ENCODE measurements at regions not wholly inside any gene's neighbourhood (a gene's known extent, or its start where the extent isn't known, plus 50 kb on each side); places are given as distances from the start of the nearest gene placed in this dataset.
"Not testable (repeated sequence)": the region's sequence is repeated elsewhere in the genome, so short reads cannot be mapped to it uniquely, and the experiment has no call there.

DNA sequence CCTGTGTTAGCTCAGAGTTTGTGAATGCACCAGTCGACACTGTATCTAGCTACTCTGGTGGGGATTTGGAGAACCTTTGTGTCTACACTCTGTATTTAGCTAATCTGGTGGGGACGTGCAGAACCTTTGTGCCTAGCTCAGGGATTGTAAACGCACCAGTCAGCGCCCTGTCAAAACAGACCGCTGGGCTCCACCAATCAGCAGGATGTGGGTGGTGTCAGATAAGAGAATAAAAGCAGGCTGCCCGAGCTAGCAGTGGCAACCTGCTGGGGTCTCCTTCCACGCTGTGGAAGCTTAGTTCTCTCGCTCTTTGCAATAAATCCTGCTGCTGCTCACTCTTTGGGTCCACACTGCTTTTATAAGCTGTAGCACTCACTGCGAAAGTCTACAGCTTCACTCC, 324.2 kb downstream of the RAD51AP2 start:
- H3K9me2 ChIP-seq (replicated peaks; ENCODE audit: insufficient read depth, low read length) = no peaks in the 10 kb centered on the region
- H4K20me1 ChIP-seq (ENCODE audit: low read depth, low read length) = no peaks in the 10 kb centered on the region
- H3K4me3 ChIP-seq (ENCODE audit: insufficient read depth, low read length, poor library complexity, severe bottlenecking) = no peak overlapping the region
- no peak overlapping the region for H3K4me2 ChIP-seq (ENCODE audit: low read depth, low read length, poor library complexity, severe bottlenecking)
- H3K27ac ChIP-seq (ENCODE audit: low read depth, low read length) = no peak overlapping the region
- no peaks in the 10 kb centered on the region for H3K79me2 ChIP-seq (ENCODE audit: insufficient read depth, low read length)
- H3K9me3 ChIP-seq (ENCODE audit: insufficient read depth, low read length) = no peaks in the 10 kb centered on the region
- no peak overlapping the region for H2AFZ ChIP-seq (ENCODE audit: low read depth, low read length, severe bottlenecking)
- no peaks in the 10 kb centered on the region for H3F3A ChIP-seq (ENCODE audit: insufficient read depth)
- no peak for TF ChIP-seq EZH2phosphoT487 (conservative IDR thresholded peaks at IDR 0.05; ENCODE audit: low read length)
- TF ChIP-seq, protein P1, sequence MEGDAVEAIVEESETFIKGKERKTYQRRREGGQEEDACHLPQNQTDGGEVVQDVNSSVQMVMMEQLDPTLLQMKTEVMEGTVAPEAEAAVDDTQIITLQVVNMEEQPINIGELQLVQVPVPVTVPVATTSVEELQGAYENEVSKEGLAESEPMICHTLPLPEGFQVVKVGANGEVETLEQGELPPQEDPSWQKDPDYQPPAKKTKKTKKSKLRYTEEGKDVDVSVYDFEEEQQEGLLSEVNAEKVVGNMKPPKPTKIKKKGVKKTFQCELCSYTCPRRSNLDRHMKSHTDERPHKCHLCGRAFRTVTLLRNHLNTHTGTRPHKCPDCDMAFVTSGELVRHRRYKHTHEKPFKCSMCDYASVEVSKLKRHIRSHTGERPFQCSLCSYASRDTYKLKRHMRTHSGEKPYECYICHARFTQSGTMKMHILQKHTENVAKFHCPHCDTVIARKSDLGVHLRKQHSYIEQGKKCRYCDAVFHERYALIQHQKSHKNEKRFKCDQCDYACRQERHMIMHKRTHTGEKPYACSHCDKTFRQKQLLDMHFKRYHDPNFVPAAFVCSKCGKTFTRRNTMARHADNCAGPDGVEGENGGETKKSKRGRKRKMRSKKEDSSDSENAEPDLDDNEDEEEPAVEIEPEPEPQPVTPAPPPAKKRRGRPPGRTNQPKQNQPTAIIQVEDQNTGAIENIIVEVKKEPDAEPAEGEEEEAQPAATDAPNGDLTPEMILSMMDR (IDR thresholded peaks at IDR 0.05; ENCODE audit: insufficient read depth, low read length, poor library complexity, severe bottlenecking) = no peak
- no peaks in the 10 kb centered on the region for H3K27me3 ChIP-seq (ENCODE audit: low read length)
- H3K36me3 ChIP-seq (ENCODE audit: low read length) = no peaks in the 10 kb centered on the region
- H3K9ac ChIP-seq (ENCODE audit: low read length) = no peak overlapping the region

DNA sequence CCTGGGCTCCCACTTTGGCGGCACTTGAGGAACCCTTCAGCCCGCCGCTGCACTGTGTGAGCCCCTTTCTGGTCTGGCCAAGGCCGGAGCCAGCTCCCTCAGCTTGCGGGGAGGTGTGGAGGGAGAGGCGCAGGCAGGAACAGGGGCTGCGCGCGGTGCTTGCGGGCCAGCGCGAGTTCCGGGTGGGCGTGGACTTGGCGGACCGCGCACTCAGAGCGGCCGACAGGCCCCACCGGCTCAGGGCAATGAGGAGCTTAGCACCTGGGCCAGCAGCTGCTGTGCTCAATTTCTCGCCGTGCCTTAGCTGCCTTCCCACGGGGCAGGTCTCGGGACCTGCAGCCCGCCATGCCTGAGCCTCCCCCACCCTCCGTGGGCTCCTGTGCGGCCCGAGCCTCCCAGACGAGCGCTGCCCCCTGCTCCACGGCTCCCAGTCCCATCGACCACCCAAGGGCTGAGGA, 324.8 kb downstream of the RAD51AP2 start:
- not testable (repeated sequence) for H3K9ac ChIP-seq (ENCODE audit: low read length); H2AFZ ChIP-seq (ENCODE audit: low read depth, low read length, severe bottlenecking); H3K9me3 ChIP-seq (ENCODE audit: insufficient read depth, low read length); H3K4me2 ChIP-seq (ENCODE audit: low read depth, low read length, poor library complexity, severe bottlenecking); H3K79me2 ChIP-seq (ENCODE audit: insufficient read depth, low read length); H3F3A ChIP-seq (ENCODE audit: insufficient read depth); H3K27ac ChIP-seq (ENCODE audit: low read depth, low read length); H3K4me3 ChIP-seq (ENCODE audit: insufficient read depth, low read length, poor library complexity, severe bottlenecking); H3K27me3 ChIP-seq (ENCODE audit: low read length); H3K36me3 ChIP-seq (ENCODE audit: low read length); H4K20me1 ChIP-seq (ENCODE audit: low read depth, low read length); H3K9me2 ChIP-seq (replicated peaks; ENCODE audit: insufficient read depth, low read length)

DNA sequence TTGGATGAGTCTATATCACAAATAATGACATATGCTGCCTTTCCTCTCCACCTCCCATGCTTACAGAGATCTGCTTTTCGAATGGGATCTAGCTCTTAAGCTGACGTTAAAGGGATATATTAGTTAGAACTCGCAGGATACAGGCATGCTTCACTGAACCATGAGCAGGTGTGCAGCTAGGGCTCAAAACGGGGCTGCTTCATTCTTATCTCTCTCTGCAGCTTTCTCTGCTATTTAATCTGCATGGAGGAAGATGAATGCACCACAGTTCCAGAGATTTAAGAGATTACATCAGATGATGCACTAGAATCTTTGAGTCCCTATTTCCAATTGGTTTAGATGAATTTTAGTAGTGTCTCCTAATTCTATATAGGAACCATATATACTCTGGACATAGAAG, 327.0 kb downstream of the RAD51AP2 start:
- Histone ChIP-seq H3K4me3 (ENCODE audit: insufficient read depth, low read length, poor library complexity, severe bottlenecking) (no peak overlapping the region), H2AFZ (ENCODE audit: low read depth, low read length, severe bottlenecking) (no peak overlapping the region), H3K9me2 (replicated peaks; ENCODE audit: insufficient read depth, low read length) (no peaks in the 10 kb centered on the region), H4K20me1 (ENCODE audit: low read depth, low read length) (no peaks in the 10 kb centered on the region), H3K27ac (ENCODE audit: low read depth, low read length) (no peak overlapping the region), H3F3A (ENCODE audit: insufficient read depth) (no peaks in the 10 kb centered on the region), H3K27me3 (ENCODE audit: low read length) (no peaks in the 10 kb centered on the region), H3K36me3 (ENCODE audit: low read length) (no peaks in the 10 kb centered on the region), H3K9me3 (ENCODE audit: insufficient read depth, low read length) (no peaks in the 10 kb centered on the region), H3K9ac (ENCODE audit: low read length) (no peak overlapping the region), H3K4me2 (ENCODE audit: low read depth, low read length, poor library complexity, severe bottlenecking) (no peak overlapping the region), H3K79me2 (ENCODE audit: insufficient read depth, low read length) (no peaks in the 10 kb centered on the region)
- no peak for TF ChIP-seq EZH2phosphoT487 (conservative IDR thresholded peaks at IDR 0.05; ENCODE audit: low read length)
- TF ChIP-seq, protein P1 (IDR thresholded peaks at IDR 0.05; ENCODE audit: insufficient read depth, low read length, poor library complexity, severe bottlenecking) = no peak

DNA sequence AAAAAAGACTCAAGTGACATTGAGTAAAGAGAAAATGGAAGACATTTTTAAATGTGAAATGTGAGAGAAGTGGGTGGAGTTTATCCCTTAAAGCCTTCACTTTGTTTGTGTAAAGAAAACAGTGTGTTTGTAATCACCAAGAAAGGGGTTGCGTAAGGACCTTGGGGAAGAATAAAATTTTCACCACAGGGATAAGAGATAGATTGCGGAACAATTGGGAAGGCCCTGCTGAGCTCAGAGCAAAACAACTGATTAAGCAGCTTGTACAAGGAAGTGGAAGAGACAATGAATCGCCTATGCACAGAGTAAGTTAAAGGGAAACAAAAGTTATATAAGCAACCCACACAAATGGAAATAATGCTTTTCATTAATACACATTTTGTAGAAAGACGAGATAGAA, 327.7 kb downstream of the RAD51AP2 start:
- H3K9me3 ChIP-seq (ENCODE audit: insufficient read depth, low read length) = no peaks in the 10 kb centered on the region
- no peak overlapping the region for H3K27ac ChIP-seq (ENCODE audit: low read depth, low read length)
- H2AFZ ChIP-seq (ENCODE audit: low read depth, low read length, severe bottlenecking) = no peak overlapping the region
- no peaks in the 10 kb centered on the region for H3K9me2 ChIP-seq (replicated peaks; ENCODE audit: insufficient read depth, low read length)
- no peak overlapping the region for H3K9ac ChIP-seq (ENCODE audit: low read length)
- no peaks in the 10 kb centered on the region for H4K20me1 ChIP-seq (ENCODE audit: low read depth, low read length)
- H3K27me3 ChIP-seq (ENCODE audit: low read length) = no peaks in the 10 kb centered on the region
- no peak overlapping the region for H3K4me3 ChIP-seq (ENCODE audit: insufficient read depth, low read length, poor library complexity, severe bottlenecking)
- H3K79me2 ChIP-seq (ENCODE audit: insufficient read depth, low read length) = no peaks in the 10 kb centered on the region
- TF ChIP-seq EZH2phosphoT487 (conservative IDR thresholded peaks at IDR 0.05; ENCODE audit: low read length) = no peak
- TF ChIP-seq, protein P1 (IDR thresholded peaks at IDR 0.05; ENCODE audit: insufficient read depth, low read length, poor library complexity, severe bottlenecking) = no peak
- H3K4me2 ChIP-seq (ENCODE audit: low read depth, low read length, poor library complexity, severe bottlenecking) = no peak overlapping the region
- H3K36me3 ChIP-seq (ENCODE audit: low read length) = no peaks in the 10 kb centered on the region
- no peaks in the 10 kb centered on the region for H3F3A ChIP-seq (ENCODE audit: insufficient read depth)

Data from SU-DHL-6 (cell line).